Stimulated activated CD4-positive, alpha-beta T cell treated with anti-CD3 and anti-CD28 coated beads, Interleukin-15, amount 100 ng/mL, for 1 hour (primary cell): ENCODE measurements at regions not wholly inside any gene's neighbourhood (a gene's known extent, or its start where the extent isn't known, plus 50 kb on each side); places are given as distances from the start of the nearest gene placed in this dataset.

Experiments used
- DNase-seq, 2 donors: peaks; one replicate each; pipeline ENCODE4 v3.0.0-alpha.2; 2020; ENCODE audit warnings: low read depth in 1 of 2, low spot score in 1 of 2

DNA sequence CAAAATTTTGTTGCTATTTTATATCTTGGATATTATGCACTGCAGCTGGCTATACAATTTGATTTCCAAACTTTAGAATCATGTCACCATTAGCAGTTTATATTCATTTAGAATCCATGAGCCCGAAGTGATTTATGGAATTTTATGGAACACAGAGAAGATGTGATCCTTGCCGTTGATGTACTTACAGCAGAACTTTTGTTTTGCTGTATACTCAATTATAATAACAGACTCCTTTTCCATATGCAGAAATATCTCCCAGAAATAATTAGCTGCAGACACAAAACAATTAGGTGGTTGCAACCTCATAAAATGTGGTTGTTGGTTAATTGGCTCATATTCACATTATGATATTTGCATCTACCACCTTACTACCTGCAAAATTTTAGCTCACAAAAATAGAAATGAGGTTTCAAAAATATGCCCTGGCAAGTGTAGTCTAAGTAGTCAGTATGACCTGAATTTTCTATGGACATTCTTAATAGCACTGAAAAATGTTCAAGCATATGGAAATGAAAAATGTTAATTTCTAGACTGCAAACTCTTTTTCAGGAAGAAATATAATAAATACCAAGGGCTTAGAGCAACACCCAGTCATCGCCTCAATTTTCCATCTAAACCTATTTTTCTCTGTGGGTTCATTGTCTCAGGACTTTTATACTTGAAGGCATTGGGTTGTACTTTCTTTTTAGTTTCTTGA, 997.6 kb downstream of the MCTP2 start:
- DNase-seq: no peak

DNA sequence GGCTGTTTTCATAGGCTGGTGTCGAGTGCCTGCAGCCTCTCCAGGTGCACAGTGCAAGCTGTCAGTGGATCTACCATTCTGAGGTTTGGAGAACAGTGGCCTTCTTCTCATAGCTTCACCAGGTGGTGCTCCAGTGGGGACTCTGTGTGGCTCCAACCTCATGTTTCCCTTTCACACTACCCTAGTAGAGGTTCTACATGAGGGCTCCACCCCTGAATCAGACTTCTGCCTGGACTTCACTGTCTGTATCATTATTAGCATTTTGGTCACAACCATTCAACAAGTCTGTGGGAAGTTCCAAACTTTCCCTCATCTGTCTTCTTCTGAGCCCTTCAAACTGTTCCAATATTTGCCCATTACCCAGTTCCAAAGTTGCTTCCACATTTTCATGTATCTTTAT, 1003.7 kb downstream of the MCTP2 start:
- no peak for DNase-seq

- no peak for DNase-seq
Observed at GRCh38 chr15:95247071-95247984, 1016.0 kb downstream of the MCTP2 start.

- no peak for DNase-seq
Observed at GRCh38 chr15:95249524-95249923, 1018.2 kb downstream of the MCTP2 start.

GRCh38 chr15:95252404-95252803, 1021.0 kb downstream of the MCTP2 start:
- DNase-seq: no peak

DNA sequence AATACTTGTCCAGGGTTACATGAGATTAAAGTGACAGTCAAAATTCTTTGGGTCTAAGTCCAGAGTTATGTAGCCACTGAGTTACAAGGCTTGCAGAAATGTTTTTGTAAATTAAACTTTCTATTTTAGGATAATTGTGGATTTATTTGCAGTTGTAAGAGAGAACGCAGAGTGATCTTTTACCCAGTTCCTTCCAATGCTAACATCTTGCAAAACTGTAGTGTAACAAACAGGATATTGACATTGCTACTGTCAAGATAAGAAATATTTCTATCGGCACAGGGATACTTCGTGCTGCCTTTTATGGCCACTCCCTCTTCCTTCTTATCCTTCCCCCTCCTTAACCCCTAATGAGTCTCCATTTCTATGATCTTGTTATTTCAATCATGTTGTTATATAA, 1022.9 kb downstream of the MCTP2 start:
- no peak for DNase-seq

DNA sequence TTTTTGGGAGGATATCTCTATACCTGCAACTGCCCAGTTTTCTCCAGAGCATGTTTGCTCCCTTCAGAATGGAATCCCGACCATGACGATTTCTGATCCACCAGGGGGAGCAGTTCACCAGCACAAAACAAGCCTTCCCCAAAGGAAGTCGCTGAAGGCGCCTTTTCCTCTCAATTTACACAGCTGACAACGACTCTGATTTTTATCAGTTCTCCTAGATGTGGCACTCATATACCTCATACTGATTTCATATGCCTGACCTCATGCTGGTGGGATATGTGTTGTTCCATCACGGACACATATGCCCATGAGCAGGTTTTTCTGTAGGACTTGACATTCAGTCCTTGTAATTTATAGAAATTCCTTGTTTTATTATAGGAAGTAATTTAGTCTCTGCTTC, 1028.2 kb downstream of the MCTP2 start:
- peak; percentile 5 for DNase-seq

GRCh38 chr15:95259965-95260364, 1028.6 kb downstream of the MCTP2 start:
- no peak for DNase-seq

DNA sequence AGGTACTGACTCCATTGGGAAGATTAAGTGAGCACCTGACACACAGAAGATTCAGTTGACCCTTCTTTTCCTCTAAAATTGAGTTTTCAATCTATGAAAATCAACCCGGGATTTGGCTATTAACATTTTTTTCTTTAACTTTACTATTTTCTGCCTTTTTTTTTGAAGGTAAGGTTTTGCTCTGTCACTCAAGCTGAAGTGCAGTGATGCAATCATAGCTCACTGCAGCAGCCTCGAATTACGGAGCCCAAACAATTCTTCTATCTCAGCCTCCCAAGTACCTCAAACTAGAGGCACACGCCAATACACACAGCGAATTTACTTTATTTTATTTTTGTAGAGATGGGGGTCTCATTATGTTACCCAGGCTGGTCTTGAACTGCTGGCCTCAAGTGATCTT, 1029.5 kb downstream of the MCTP2 start:
- DNase-seq: no peak

DNA sequence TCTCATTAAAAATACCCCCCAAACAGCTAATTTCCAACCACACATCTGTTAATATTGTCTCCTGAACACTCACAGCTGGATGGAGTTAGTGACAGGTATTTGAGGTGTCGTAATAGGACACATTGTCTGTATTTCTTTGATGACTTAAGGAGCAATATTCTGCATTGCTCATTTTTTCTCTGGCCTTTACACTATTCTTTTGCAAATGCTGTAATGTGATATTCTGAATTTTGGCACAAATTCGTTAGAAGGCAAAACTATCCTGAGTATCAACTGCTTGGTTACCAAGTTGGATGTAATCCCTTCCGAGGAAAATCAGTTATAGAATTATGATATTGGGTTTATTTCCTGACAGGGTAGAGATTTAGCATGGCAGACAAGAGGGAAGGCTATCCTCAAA, 1030.2 kb downstream of the MCTP2 start:
- DNase-seq: no peak

- DNase-seq: no peak
Observed at GRCh38 chr15:95261968-95262367, 1030.6 kb downstream of the MCTP2 start.

GRCh38 chr15:95262866-95263564, 1031.7 kb downstream of the MCTP2 start:
- DNase-seq: no peak

DNA sequence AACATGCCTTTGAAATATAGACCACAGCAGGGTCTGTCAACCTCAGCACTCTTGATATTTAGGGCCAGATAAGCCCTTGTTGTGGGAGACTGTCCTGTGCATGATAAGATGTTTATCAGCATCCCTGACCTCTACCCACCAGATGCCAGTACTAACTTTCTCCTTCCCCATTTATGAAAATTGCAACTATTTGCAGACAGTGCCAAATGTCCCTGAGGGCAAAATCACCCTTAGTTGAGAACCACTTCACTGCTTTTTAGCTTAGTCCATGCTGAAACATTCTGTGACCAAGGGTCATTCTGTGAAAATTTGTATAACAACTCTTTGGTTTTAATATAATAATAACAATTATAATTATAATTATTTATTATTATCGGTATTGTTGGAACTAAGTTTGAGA, 1032.4 kb downstream of the MCTP2 start:
- no peak for DNase-seq

DNA sequence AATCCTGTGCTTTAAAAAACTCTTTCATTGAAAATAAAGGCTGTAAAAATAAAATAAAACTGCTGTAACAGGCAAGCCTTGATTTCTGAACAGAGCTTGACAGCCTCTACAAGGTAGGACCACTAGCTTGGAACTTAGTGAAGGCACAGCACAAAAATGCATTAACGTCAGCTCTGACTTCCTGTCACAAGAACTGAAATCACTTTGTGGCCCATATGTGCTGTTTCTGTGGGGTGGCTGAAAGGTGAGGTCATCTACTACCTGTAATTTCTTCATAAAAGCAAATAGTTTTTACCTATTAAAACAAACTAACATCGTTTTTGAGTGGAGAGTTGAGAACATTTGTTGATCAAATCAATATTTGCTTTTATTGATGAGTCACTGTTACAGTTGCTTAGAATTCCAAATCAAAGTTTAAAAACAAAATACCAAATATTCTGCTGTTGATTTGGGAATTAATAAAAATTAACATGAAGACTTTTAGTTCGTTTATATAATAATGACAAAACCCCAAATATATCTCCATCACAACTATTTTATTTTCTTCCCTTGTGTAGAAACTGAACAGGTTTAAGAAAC, 1034.1 kb downstream of the MCTP2 start:
- DNase-seq: no peak

DNA sequence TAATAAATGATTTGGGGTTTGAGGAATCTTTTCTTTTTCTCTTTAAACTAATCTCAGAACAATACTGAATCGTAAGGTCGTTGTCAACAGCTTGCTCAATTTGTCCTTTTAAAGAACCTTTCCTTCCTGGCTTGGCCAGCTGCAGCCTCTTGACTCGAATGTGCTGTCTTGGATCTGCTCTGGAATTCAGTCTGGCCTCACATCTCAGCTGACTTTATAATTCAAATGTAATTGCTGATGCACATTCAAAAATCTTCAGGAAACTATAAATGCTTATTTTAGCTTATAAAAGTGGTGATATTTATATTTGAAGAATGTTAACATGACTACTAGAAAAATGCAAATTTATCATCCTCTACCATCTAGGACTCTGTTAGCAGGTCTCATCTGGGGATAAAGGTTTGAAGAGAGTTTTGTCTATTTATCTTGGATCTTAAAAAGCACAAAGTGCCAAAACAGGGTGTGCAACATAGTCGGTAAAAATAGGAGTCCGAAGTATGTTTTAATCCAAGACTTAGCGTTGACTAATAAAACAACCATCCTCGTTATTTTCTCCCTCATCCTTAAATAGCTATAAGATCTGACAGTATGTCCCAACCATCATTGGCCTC, 1035.2 kb downstream of the MCTP2 start:
- no peak for DNase-seq

- DNase-seq: no peak
Observed at GRCh38 chr15:95267481-95267880, 1036.1 kb downstream of the MCTP2 start.

DNA sequence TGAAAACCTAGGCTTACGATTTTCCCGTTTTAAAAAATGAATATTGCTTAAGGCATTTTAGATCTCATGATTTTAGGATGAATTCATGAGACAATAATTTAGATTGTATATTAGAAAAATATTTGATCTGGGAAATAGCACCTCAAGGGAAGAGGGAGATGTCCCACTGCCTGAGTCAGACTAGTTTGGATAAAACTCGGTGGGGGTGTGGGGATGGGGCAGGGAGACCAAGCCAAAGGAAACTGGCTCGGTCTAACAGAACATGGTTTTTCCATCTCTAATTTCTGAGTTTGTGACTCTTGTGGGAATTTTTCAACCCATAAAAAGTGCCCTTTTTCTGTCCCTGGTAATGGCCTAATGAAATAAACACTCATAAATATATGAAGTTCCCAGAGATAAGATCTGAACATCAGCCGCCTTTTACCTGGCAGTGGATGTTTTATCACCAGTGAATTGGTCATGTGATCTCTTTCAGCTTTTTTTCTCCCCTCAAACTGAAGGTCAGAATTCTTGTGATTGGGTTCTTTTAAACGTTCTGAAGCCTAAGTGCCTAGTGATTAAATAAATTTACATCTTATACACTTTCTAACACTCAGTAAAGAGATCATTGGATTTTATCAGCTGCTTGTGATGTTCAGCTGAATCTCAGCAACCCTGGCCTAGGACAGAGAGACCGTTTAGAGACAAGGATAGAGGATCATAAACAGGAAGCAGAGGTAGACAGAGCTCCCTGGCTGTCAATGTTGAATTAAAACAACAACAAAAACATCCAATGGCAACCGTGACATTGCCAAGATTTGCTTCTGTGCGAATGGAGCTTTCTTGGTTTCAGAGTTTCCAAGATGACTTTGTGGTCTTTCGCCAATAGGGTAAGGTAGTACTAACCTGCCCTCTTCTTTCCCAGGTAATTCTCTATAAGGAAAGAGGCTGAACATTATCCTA, 1038.2 kb downstream of the MCTP2 start:
- DNase-seq: no peak

DNA sequence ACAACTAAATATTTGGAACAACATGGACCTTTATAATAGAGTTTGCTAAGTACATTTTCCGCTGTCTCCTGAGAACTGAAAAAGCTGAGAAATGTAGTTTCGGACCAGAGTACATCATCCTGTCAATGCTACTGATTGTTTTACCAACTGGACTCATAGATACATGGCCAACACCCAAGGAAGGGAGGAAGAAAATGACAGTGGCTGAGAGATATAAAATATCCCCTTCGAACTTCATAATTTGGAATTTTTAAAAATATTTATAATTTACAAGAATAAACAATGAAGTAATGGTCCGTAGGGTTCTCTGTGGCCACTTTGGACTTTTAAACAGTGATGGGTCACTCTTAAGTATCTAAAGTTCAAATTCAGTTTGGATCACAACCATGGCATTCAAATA, 1042.7 kb downstream of the MCTP2 start:
- no peak for DNase-seq

GRCh38 chr15:95277266-95277665, 1045.9 kb downstream of the MCTP2 start:
- DNase-seq: no peak
